ENCODE measurements at regions not wholly inside any gene's neighbourhood (a gene's known extent, or its start where the extent isn't known, plus 50 kb on each side); places are given as distances from the start of the nearest gene placed in this dataset.

- TF ChIP-seq CTCF (IDR thresholded peaks at IDR 0.05; ENCODE audit: low read depth, low read length) (no peak), EZH2phosphoT487 (IDR thresholded peaks at IDR 0.05; ENCODE audit: low read depth) (no peak)
Observed at GRCh38 chr2:106965611-106966010, 79.6 kb upstream of the ST6GAL2 start.
